ENCODE measurements at regions not wholly inside any gene's neighbourhood (a gene's known extent, or its start where the extent isn't known, plus 50 kb on each side); places are given as distances from the start of the nearest gene placed in this dataset.

GRCh38 chr3:59698091-59698490, 648.3 kb upstream of the CFAP20DC start:
- H3K4me1 Mint-ChIP-seq = no peaks in the 10 kb centered on the region
- no peak for DNase-seq

DNA sequence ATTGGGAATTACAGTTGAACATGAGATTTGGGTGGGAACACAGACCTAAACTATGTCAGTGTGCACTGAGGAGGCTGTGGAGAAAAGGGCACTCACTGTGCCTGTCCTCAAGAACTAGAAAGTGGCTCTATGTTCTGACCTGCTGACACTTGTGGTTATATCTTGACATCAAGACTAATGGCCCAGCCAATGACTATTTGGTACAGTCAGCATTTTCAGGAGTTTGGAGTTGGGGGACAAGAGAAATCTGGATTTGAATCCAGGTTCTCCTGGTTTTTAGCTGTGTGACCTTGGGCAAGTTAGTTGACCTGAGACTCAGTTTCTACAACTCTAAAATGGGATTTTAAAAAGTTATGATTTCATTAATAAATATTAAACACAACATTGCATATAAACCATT, 647.0 kb upstream of the CFAP20DC start:
- no peak for DNase-seq
- Mint-ChIP-seq H3K27me3 (peaks cover 2% of the 10 kb centered on the region), H3K27ac (no peak overlapping the region), H3K9me3 (peaks cover 5% of the 10 kb centered on the region), H3K4me3 (no peak overlapping the region), H3K4me1 (no peaks in the 10 kb centered on the region), H3K36me3 (ENCODE audit: low read depth) (no peaks in the 10 kb centered on the region)
- CTCF ChIA-PET = no interaction called here
- POLR2A ChIA-PET = no interaction called here

More at GRCh38 chr3:59698091-59698490, 648.3 kb upstream of the CFAP20DC start:
- Mint-ChIP-seq H3K36me3 (ENCODE audit: low read depth) (no peaks in the 10 kb centered on the region), H3K27ac (no peak overlapping the region), H3K27me3 (peaks cover 2% of the 10 kb centered on the region), H3K4me3 (no peak overlapping the region), H3K9me3 (peaks cover 2% of the 10 kb centered on the region)
- POLR2A ChIA-PET = no interaction called here
- CTCF ChIA-PET = no interaction called here

- Mint-ChIP-seq H3K9me3 (peaks cover 5% of the 10 kb centered on the region), H3K27ac (no peak overlapping the region), H3K4me1 (no peaks in the 10 kb centered on the region), H3K4me3 (no peak overlapping the region), H3K27me3 (no peaks in the 10 kb centered on the region), H3K36me3 (ENCODE audit: low read depth) (no peaks in the 10 kb centered on the region)
- POLR2A ChIA-PET = no interaction called here
- DNase-seq = no peak
- CTCF ChIA-PET = no interaction called here
Observed at GRCh38 chr3:59695860-59696259, 646.0 kb upstream of the CFAP20DC start.

GRCh38 chr3:59692117-59692516, 642.3 kb upstream of the CFAP20DC start:
- Mint-ChIP-seq H3K9me3 (peaks cover 6% of the 10 kb centered on the region), H3K27me3 (no peaks in the 10 kb centered on the region), H3K4me1 (peaks cover 3% of the 10 kb centered on the region), H3K4me3 (no peak overlapping the region), H3K27ac (no peak overlapping the region), H3K36me3 (ENCODE audit: low read depth) (no peaks in the 10 kb centered on the region)
- ChIA-PET CTCF (no interaction called here), POLR2A (no interaction called here)
- DNase-seq = no peak

GRCh38 chr3:59690886-59691285, 641.1 kb upstream of the CFAP20DC start:
- Mint-ChIP-seq H3K9me3 (peaks cover 8% of the 10 kb centered on the region), H3K4me3 (no peak overlapping the region), H3K27ac (no peak overlapping the region), H3K27me3 (no peaks in the 10 kb centered on the region), H3K4me1 (peaks cover 3% of the 10 kb centered on the region), H3K36me3 (ENCODE audit: low read depth) (no peaks in the 10 kb centered on the region)
- ChIA-PET CTCF (interaction anchor here (0.6 kb wide), 1 partner anchor 46 kb away, joined by 3 read pairs; no protein-coding TSS in a partner anchor), POLR2A (no interaction called here)
- DNase-seq = no peak

GRCh38 chr3:59688636-59689035, 638.8 kb upstream of the CFAP20DC start:
- Mint-ChIP-seq H3K27ac (no peak overlapping the region), H3K27me3 (peaks cover 2% of the 10 kb centered on the region), H3K36me3 (ENCODE audit: low read depth) (no peaks in the 10 kb centered on the region), H3K9me3 (peaks cover 6% of the 10 kb centered on the region), H3K4me3 (no peak overlapping the region), H3K4me1 (peaks cover 3% of the 10 kb centered on the region)
- CTCF ChIA-PET = no interaction called here
- POLR2A ChIA-PET = no interaction called here
- DNase-seq = no peak

DNA sequence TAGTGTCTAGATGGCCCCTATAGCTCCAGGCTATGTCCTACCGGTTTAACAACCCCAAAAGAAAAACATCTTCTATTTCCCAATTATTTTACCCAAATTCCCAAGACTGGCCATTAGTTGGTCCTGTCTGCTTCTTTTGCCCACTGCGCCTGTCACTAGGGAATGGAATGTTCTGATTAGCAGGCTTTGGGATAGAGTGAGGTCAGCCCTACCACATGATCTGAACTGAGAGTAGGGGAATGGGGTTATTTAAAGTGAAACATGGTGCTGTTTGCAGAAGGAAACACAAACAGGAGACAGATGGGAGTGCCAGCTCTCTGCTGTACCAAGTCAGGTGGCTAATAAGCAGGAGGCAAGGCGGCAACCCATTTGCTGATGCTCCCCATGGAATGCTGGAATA, 635.6 kb upstream of the CFAP20DC start:
- DNase-seq = no peak
- peaks cover 3% of the 10 kb centered on the region for H3K9me3 Mint-ChIP-seq
- CTCF ChIA-PET = no interaction called here
- POLR2A ChIA-PET = no interaction called here
- peaks cover 3% of the 10 kb centered on the region for H3K4me1 Mint-ChIP-seq
- H3K27ac Mint-ChIP-seq = no peak overlapping the region
- H3K36me3 Mint-ChIP-seq (ENCODE audit: low read depth) = no peaks in the 10 kb centered on the region
- no peak overlapping the region for H3K4me3 Mint-ChIP-seq
- peaks cover 2% of the 10 kb centered on the region for H3K27me3 Mint-ChIP-seq

- ChIA-PET CTCF (no interaction called here), POLR2A (no interaction called here)
- DNase-seq = no peak
- Mint-ChIP-seq H3K9me3 (peaks cover 3% of the 10 kb centered on the region), H3K36me3 (ENCODE audit: low read depth) (no peaks in the 10 kb centered on the region), H3K4me3 (no peak overlapping the region), H3K4me1 (no peaks in the 10 kb centered on the region), H3K27me3 (peaks cover 2% of the 10 kb centered on the region), H3K27ac (no peak overlapping the region)
Observed at GRCh38 chr3:59684766-59685165, 634.9 kb upstream of the CFAP20DC start.

DNA sequence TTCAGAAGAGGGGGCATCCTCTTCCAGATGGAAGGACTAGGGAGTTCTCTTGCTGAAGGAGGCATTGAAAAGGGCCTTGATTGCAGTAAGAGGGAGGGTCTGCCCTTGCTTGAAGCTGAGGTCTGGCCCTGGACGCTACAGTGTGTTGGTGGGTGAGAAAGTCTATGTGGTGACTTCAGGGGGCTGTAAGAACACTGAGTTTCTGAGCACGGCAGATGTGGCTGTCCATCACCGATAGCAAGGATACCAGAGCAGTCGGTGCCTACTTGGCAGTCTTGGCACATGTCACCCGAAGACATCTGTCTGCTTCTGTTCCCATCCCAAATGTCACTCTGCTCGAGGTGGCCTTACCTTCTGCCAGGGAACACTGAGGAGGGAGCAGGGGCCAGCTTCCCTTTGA, 631.1 kb upstream of the CFAP20DC start:
- Mint-ChIP-seq H3K4me1 (no peaks in the 10 kb centered on the region), H3K9me3 (no peaks in the 10 kb centered on the region), H3K36me3 (ENCODE audit: low read depth) (no peaks in the 10 kb centered on the region), H3K27me3 (peaks cover 2% of the 10 kb centered on the region), H3K27ac (no peak overlapping the region), H3K4me3 (no peak overlapping the region)
- POLR2A ChIA-PET = no interaction called here
- CTCF ChIA-PET = no interaction called here
- no peak for DNase-seq

DNA sequence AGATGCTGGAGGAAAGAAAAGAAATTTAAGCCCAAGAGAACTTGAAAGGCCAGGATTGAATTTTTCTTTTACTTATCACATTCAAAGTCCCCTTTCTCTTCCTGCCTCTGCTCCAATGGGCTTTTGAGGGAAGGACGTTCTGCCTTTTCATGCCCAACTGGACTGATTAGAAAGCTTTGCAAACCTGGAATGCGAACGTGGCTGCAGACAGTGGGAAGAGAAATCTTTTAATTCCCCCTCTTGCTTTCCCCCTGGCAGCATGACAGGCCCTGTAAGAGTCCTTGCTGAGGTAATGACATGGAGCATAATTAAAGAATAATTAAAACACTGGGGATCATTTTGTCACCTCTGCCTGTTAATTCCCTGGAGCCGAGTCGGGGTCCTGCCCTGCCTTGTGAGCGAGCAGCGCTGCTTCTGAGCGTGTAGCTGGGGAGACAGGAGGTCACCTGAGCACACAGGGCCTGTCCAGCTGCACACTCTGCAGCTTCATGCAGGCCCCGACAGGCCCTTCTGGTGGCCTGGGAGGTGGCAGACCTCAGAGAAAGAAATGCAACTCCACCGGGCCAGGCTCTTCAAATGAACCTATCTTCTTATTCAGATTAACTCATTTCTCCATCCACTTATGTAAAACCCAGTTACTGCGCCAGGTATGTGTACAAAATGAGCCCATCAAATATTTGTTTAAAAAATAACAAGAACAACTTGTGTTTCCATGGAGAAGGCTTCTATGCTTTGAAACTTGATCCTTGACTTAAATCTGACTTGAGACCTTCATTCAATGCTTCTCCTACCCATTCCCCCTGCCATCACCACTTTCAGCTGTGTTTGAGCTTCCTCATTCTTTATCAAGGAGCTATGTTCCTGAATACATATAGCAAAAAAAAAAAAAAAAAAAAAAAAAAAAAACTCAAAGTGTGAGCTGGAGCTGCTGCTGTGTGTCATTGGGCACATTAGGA, 628.2 kb upstream of the CFAP20DC start:
- Mint-ChIP-seq H3K9me3 (peaks cover 2% of the 10 kb centered on the region), H3K4me3 (no peak overlapping the region), H3K36me3 (ENCODE audit: low read depth) (no peaks in the 10 kb centered on the region), H3K27me3 (peaks cover 1% of the 10 kb centered on the region), H3K27ac (no peak overlapping the region), H3K4me1 (no peaks in the 10 kb centered on the region)
- no peak for DNase-seq
- ChIA-PET CTCF (no interaction called here), POLR2A (no interaction called here)

DNA sequence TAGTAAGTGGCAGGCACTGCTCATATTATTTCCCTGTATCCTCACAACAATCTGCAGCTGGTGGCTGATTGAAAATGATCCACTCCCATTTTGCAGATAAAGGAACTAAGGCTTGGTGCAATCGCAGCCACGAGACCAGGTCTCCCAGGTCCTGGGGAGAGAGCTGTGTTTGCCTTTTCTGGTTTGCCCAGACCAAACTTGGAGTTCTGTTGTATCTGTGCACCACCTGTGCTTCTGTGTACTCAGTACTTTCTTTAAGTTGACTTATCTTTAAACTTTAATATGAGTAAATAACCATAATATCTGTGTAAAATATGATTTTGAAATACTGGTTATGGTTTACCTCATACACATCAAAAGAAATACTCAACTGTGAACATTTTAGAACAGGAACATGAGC, 625.7 kb upstream of the CFAP20DC start:
- DNase-seq = no peak
- CTCF ChIA-PET = no interaction called here
- POLR2A ChIA-PET = no interaction called here

GRCh38 chr3:59663076-59663850, 613.4 kb upstream of the CFAP20DC start:
- Mint-ChIP-seq H3K4me3 (no peak overlapping the region), H3K9me3 (peaks cover 3% of the 10 kb centered on the region), H3K36me3 (ENCODE audit: low read depth) (no peaks in the 10 kb centered on the region), H3K27me3 (no peaks in the 10 kb centered on the region), H3K27ac (no peak overlapping the region), H3K4me1 (no peaks in the 10 kb centered on the region)
- ChIA-PET CTCF (interaction anchor here (0.6 kb wide), 1 partner anchor 44 kb away, joined by 3 read pairs; no protein-coding TSS in a partner anchor), POLR2A (no interaction called here)
- DNase-seq = no peak

More for the DNA sequence above, 625.7 kb upstream of the CFAP20DC start:
- no peak overlapping the region for H3K4me3 Mint-ChIP-seq
- H3K4me1 Mint-ChIP-seq = no peaks in the 10 kb centered on the region
- H3K9me3 Mint-ChIP-seq = peaks cover 2% of the 10 kb centered on the region
- H3K27ac Mint-ChIP-seq = no peak overlapping the region
- H3K27me3 Mint-ChIP-seq = peaks cover 1% of the 10 kb centered on the region
- H3K36me3 Mint-ChIP-seq (ENCODE audit: low read depth) = no peaks in the 10 kb centered on the region

- Mint-ChIP-seq H3K36me3 (ENCODE audit: low read depth) (no peaks in the 10 kb centered on the region), H3K27ac (no peak overlapping the region), H3K9me3 (peaks cover 3% of the 10 kb centered on the region), H3K27me3 (peaks cover 2% of the 10 kb centered on the region), H3K4me3 (no peak overlapping the region), H3K4me1 (no peaks in the 10 kb centered on the region)
- ChIA-PET CTCF (no interaction called here), POLR2A (no interaction called here)
- DNase-seq = no peak
Observed at GRCh38 chr3:59660852-59661625, 611.2 kb upstream of the CFAP20DC start.
